ENCODE measurements at regions not wholly inside any gene's neighbourhood (a gene's known extent, or its start where the extent isn't known, plus 50 kb on each side); places are given as distances from the start of the nearest gene placed in this dataset.

- TF ChIP-seq POLR2AphosphoS5 (IDR thresholded peaks at IDR 0.05; ENCODE audit: low read depth, low read length) (no peak), REST (IDR thresholded peaks at IDR 0.05; ENCODE audit: insufficient read depth in 1 of 2, low read depth in 2 of 2, low read length in 2 of 2) (no peak), SIN3A (IDR thresholded peaks at IDR 0.05; ENCODE audit: borderline replicate concordance, insufficient read depth, low read length) (no peak)
Observed at GRCh38 chr10:31677195-31678138, 251.2 kb downstream of the ARHGAP12 start.

Data from PFSK-1 (cell line).